GM12878 (cell line): ENCODE measurements at regions not wholly inside any gene's neighbourhood (a gene's known extent, or its start where the extent isn't known, plus 50 kb on each side); places are given as distances from the start of the nearest gene placed in this dataset.

Experiments
- EGR1 ChIP-seq, 2 experiments: IDR thresholded peaks; 1 replicate in 1 of 2; 2 replicates in 1 of 2; pipeline ENCODE4 v1.6.1; 2011 to 2012; ENCODE audit warnings: low read depth in 2 of 2, low read length in 2 of 2, borderline replicate concordance in 1 of 2, mild to moderate bottlenecking in 1 of 2, moderate library complexity in 1 of 2
- MYC ChIP-seq: IDR thresholded peaks from 2 replicates; pipeline ENCODE4 v1.6.1; 2011; ENCODE audit warnings: mild to moderate bottlenecking, low read length, moderate library complexity, inconsistent platforms; ENCODE audit not compliant: insufficient read depth, insufficient replicate concordance, insufficient read length, severe bottlenecking
- RBBP5 ChIP-seq: fragments of 200-600 bp; sonication (generic); conservative IDR thresholded peaks from 2 replicates; pipeline ENCODE4 v1.6.1; 2016

DNA sequence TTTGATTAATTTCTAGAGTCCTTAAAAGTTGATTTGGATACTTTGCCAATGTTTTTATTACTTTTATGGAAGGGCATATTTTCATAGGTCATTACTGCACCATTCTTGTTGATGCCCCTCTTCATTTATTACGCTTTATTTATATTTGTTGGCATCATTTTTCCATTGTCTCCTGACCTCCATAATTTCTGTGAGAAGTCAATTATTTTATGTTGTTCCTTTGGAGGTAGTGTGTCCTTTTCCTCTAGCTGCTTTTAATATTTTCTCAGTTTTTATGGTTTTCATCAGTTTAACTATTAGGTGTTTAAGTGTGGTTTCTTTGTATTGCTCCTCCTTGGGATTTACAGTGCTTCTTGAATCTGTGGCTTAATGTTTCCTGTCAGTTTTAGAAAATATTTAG, 134.9 kb downstream of the SAMD9 start:
- TF ChIP-seq MYC = no peak
- no peak for TF ChIP-seq EGR1 (IDR thresholded peaks at IDR 0.05; ENCODE audit: borderline replicate concordance in 1 of 2, low read depth in 2 of 2, low read length in 2 of 2)
- TF ChIP-seq RBBP5 = no peak
